ENCODE measurements at regions not wholly inside any gene's neighbourhood (a gene's known extent, or its start where the extent isn't known, plus 50 kb on each side); places are given as distances from the start of the nearest gene placed in this dataset.

DNA sequence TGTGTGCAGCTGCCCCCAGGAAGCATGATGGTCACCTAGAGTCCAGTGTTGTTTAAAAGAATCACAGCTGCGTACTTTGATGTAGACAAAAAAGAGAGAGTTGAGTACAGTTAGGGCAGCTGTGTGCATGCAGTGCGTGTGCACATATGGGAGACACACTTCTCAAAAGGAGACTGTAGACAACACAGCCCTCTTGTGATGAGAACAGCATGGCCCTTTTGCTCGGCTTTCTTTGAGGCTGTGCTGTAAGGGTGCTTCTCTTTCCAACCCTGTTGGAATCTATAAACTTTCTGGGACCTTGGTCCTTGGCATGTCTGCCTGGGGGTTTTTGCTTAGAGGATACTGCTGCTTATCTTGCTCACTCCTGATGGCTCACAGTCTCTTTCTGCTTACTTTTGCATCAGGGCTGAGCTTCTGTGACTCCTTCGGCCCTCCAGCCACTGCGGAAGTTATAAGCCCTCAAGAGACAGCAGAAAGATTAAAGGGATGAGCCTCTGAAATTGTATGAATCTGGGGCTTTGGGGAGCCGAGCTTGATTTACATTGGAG lies 102.9 kb downstream of the DYRK2 start:
- TF ChIP-seq GATA3 (IDR thresholded peaks at IDR 0.05; ENCODE audit: low read depth, low read length): no peak

DNA sequence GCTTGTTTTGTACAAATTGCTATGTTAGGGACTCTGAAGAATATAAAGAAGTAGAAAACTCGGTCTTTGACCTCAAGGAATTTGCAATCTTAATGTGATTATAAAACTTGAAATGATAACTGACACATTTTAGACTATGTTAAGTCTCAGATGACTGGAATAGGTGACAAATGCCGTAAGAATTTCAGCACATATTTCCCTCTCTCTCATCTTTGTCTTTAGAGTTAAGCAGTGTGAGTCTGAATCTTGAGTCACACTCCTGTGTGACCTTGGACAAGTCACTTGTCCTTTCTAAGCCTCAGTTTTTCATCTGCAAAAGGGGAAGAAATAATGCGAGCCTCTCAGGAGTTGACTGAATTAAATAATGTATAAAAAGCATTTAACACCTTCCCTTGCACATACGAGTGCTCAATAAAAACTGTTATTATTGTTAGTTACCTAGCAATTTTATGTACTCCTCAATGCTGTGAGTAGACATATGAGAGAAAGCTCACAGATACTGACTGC lies 103.7 kb downstream of the DYRK2 start:
- TF ChIP-seq GATA2 (IDR thresholded peaks at IDR 0.05; ENCODE audit: low read depth, low read length) (no peak), GATA3 (IDR thresholded peaks at IDR 0.05; ENCODE audit: low read depth, low read length) (no peak)

DNA sequence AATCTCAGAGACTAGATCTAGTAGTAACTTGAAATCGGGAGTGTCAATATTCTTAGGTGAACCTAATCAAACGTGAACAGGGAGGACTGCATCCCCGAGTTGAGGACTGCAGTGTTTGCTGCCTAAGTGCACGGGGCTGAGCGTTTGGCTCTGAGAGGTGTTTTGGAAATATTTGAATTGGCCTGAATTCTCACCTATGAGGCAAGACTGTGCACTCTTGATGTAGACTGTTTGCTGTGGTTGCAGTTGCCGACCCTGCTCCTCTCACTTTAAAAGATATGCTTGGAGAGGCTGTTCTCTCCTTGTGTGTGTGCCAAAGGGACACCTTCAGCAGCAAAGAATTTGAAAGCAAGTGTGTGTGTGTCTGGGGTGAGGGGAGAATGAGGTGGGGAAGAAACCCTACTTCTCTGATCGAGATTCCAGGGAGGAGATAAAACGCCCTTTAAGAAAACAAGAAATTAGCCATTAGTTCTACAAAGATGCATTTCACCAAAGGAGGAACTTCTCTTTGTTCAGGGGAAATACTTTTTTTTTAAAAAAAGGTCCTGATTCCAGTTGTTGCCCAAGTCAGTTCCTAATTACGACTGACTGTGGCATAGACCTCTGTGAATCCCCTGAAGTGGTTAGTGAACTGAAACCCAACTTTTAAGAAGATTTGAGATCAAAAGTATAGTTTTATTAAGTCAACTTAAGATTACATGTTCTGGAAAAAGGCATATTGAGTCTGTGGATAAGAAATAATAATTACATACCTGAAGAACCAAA lies 106.6 kb downstream of the DYRK2 start:
- TF ChIP-seq GATA3 (IDR thresholded peaks at IDR 0.05; ENCODE audit: low read depth, low read length): no peak
- no peak for TF ChIP-seq GATA2 (IDR thresholded peaks at IDR 0.05; ENCODE audit: low read depth, low read length)

DNA sequence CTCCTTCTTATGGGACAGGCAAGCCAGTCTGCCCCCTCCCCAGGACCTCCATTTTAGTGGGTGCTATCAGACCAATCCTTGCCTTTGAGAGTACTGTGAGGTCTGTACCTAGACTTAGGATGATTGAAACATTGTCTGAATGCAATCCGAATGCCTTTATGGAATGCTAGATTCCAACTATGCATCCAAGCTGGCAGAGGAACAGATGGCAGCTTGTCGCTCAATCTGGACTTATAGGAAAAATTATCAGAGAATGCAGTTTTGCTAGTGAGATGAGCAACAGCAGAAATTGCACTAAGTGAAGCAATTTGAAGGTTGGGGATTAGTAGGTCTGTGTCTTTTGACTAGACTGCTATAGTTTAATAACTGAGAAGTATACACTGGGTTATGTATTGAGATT lies 109.1 kb downstream of the DYRK2 start:
- no peak for TF ChIP-seq GATA2 (IDR thresholded peaks at IDR 0.05; ENCODE audit: low read depth, low read length)
- TF ChIP-seq GATA3 (IDR thresholded peaks at IDR 0.05; ENCODE audit: low read depth, low read length): no peak

DNA sequence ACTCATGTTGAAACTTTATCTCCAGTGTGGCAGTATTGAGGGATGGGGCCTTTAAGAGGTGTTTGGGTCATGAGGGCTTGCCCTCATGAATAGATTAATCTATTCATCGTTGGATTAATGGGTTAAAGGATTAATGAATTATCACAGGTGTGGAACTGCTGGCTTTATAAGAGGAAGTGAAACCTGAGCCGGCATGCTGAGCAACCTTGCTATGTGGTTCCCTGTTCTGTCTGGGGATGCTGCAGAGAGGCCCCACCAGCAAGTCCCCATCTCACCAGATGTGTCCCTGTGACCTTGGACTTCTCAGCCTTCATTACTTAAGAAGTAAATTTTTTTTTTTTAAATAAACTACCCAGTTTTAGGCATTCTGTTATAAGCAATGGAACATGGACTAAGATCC lies 109.6 kb downstream of the DYRK2 start:
- no peak for TF ChIP-seq GATA3 (IDR thresholded peaks at IDR 0.05; ENCODE audit: low read depth, low read length)
- TF ChIP-seq GATA2 (IDR thresholded peaks at IDR 0.05; ENCODE audit: low read depth, low read length): no peak

DNA sequence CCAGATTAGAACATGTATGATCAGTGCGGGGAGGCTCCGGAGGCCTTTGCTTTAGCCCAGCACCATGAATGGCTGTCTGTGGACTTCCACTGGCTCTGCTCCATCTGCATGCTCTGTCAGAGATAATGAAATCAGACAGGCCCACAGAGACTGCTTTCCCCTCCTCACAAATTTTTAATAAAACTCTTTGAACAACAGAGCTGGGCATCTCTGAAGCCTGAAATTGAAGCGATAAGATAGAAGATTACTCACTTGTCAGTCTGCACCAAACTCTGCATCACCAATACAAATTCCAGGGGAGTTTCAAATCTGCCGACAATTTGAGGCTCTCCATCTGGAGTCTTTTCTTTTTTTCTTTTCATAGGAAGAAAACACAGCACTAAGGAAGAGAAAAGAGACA lies 110.0 kb downstream of the DYRK2 start:
- TF ChIP-seq GATA3 (IDR thresholded peaks at IDR 0.05; ENCODE audit: low read depth, low read length): no peak
- no peak for TF ChIP-seq GATA2 (IDR thresholded peaks at IDR 0.05; ENCODE audit: low read depth, low read length)

DNA sequence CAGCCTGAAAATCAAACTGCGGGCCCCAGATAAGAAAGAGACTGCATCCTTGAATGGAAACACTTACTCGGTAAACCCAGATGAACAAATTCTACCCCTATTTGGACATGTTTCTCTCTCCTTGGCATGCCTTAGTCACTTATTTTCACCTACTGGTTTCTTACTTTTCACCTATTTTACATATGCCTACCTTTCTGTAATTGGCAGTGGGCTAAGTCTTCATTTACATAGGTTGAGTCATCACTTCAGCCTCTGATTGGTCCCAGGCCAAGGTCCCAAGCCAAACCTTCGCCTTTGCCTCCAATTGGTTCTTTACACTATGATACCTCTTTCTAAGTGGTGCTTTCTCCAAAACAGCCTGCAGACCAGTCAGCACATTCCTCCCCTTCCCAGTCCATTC lies 111.3 kb downstream of the DYRK2 start:
- no peak for TF ChIP-seq GATA2 (IDR thresholded peaks at IDR 0.05; ENCODE audit: low read depth, low read length)
- no peak for TF ChIP-seq GATA3 (IDR thresholded peaks at IDR 0.05; ENCODE audit: low read depth, low read length)

DNA sequence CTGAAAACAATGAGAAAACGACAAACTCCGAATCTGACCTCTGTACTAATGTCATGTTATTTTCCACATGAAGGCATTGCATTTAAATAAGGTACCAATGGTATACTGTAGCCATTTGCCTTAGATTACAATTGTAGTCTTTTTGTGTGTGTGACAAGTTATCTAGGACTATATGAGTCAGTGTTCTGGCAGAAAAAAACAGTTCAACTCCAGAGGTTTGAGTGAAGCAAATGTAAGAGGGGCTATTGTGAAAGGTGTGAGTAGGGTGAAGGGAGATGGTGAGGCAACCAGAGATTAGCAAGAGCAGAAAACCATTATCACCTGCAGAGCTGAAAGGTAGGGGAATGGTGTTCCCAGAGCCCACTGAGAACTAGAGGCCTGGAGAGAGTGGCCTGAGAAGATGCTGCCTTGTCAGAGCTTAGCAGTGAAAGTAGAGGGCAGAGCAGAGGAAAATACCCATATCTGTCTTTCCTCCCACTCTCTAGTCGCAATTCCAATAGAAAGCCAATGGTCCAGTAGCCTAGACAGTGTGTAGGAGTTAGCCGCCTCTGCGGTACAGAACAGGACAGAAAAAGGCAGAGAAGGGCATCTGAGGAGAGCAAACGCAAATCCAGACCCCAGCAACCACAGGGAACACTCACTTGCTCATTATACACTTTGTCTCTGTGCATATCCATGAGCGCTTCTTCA lies 112.2 kb downstream of the DYRK2 start:
- TF ChIP-seq GATA2 (IDR thresholded peaks at IDR 0.05; ENCODE audit: low read depth, low read length): no peak
- TF ChIP-seq GATA3 (IDR thresholded peaks at IDR 0.05; ENCODE audit: low read depth, low read length): no peak

DNA sequence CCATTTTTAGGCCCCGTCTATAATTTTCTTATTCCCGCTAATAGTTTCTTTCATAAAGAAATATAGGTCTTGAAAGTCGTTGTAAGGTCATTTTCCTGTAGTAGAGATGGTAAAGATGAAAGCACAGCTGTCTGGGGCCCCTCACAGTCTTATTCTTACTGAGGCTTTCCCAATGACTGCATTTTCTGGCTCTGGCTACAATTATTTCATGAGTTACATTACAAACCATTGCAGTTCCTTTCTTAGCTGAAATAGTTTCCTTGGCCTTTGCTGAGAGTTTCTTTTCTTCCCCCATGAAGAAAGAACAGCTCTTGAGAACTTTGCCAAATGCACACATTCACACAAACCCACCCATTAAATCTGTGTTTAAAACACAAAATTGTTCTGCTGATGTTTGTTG lies 113.0 kb downstream of the DYRK2 start:
- TF ChIP-seq GATA3 (IDR thresholded peaks at IDR 0.05; ENCODE audit: low read depth, low read length): no peak
- TF ChIP-seq GATA2 (IDR thresholded peaks at IDR 0.05; ENCODE audit: low read depth, low read length): no peak

DNA sequence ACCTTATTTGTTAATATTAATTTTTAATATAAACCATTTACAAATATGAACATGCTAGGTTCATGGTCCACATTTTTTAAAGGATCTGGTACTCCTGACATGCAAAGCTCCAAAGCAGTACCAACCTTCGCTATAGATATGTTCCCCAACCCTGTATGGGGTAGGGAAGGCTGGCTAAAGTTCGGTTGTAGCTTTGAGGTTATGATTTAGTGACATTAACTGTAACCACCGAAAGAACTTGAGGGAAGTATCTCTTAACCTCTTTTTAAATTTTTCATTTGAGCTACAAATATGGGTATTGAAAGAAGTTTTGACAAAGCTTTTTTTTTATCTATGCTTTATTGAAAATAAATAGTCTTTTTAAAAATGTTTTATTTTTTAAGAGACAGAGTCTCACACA lies 115.5 kb downstream of the DYRK2 start:
- TF ChIP-seq GATA2 (IDR thresholded peaks at IDR 0.05; ENCODE audit: low read depth, low read length) (no peak), GATA3 (IDR thresholded peaks at IDR 0.05; ENCODE audit: low read depth, low read length) (no peak)

DNA sequence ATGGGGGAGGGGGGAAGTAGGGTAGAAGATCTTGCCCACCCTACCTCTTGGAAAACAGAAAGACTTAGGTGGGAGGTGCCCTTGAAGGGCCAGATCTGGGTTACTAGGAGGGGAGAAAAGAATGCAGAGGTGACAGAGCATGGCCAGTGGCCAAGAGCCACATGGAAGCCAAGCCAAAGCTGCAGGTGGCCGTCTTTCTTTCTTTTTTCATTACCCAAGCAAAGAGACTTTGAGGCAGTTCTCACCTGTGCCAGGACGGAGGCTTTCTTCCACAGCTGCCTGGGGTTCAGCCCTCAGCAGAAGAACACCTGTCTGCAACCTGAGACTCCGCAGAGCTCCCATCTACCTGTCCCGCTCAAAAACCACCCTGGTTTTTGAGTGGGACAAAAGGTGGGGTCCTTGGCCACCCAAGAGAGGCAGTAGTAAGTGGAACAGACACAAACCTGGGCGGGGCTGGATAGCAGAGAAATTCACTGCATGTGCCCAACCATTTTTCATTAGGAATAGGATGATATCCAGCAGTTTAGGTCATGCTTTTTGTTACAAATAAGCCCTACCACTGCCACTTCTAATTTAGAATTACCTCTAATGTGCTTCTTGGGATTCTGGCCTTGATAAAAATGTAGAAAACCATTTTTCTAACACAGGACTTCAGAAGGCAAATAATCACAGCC lies 116.5 kb downstream of the DYRK2 start:
- TF ChIP-seq GATA3 (IDR thresholded peaks at IDR 0.05; ENCODE audit: low read depth, low read length): no peak
- no peak for TF ChIP-seq GATA2 (IDR thresholded peaks at IDR 0.05; ENCODE audit: low read depth, low read length)

DNA sequence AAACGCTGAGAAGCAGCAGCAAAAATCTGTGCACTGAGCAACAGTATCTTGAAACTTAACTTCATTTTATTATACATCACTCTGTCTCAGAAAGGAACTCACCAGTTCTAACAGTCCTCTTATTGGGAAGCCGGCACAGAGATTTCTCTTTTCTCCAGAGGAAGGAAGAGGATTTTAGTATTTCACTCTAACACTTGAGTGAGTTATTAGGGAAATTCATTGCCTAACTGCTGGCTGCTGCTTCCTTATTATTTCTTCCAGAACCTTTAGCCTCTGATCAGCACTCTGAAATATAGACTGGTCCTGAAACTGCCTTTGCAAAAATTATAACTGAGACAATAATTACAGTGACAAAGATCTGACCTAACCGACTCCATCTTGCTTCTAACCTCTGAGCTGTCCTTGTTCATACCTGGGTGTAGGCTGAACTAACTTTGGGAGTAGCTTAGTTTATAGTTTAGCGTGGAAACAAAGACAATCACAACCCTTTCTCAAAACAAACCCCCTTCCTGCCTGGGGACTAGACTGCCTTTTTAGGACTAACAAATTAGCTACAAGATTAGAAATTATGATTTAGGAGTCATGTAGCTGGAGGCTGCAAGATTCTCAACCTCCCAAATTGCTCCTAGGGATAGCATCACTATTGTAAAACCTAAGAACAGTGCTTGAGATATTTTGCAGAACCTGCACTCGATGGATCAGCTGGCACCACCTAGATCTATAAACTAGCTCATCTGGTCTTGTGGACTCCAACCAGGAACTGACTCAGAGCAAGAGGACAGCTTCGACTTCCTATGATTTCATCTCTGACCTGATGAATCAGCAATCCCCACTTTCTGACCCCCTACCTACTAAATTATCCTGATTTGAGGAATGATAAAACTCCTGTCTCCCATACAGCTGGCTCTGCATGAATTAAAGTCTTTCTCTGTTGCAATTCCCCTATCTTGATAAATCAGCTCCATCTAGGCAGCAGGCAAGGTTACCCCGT lies 117.5 kb downstream of the DYRK2 start:
- TF ChIP-seq GATA3 (IDR thresholded peaks at IDR 0.05; ENCODE audit: low read depth, low read length): no peak
- no peak for TF ChIP-seq GATA2 (IDR thresholded peaks at IDR 0.05; ENCODE audit: low read depth, low read length)

All from SH-SY5Y (cell line).